Ishikawa (cell line): ENCODE measurements at regions not wholly inside any gene's neighbourhood (a gene's known extent, or its start where the extent isn't known, plus 50 kb on each side); places are given as distances from the start of the nearest gene placed in this dataset.

Experiments used
- CEBPB ChIP-seq: IDR thresholded peaks from 2 replicates; pipeline ENCODE4 v1.6.1; 2012
- CREB1 ChIP-seq: IDR thresholded peaks from 2 replicates; pipeline ENCODE4 v1.6.1; 2012; ENCODE audit warnings: low read depth
- EGR1 ChIP-seq: IDR thresholded peaks from 2 replicates; pipeline ENCODE4 v1.6.1; 2012
- EP300 ChIP-seq: IDR thresholded peaks from 2 replicates; pipeline ENCODE4 v1.6.1; 2012; ENCODE audit warnings: borderline replicate concordance
- FOXM1 ChIP-seq: IDR thresholded peaks from 2 replicates; pipeline ENCODE4 v1.6.1; 2012; ENCODE audit warnings: low read depth, borderline replicate concordance
- MAX ChIP-seq: IDR thresholded peaks from 2 replicates; pipeline ENCODE4 v1.6.1; 2012
- NFIC ChIP-seq: IDR thresholded peaks from 2 replicates; pipeline ENCODE4 v1.6.1; 2012
- RAD21 ChIP-seq: IDR thresholded peaks from 2 replicates; pipeline ENCODE4 v1.6.1; 2012; ENCODE audit warnings: low read depth
- REST ChIP-seq: IDR thresholded peaks from 2 replicates; pipeline ENCODE4 v1.6.1; 2012; ENCODE audit warnings: low read depth, mild to moderate bottlenecking
- TAF1 ChIP-seq: IDR thresholded peaks from 2 replicates; pipeline ENCODE4 v1.6.1; 2012; ENCODE audit warnings: low read depth, mild to moderate bottlenecking
- TCF12 ChIP-seq: IDR thresholded peaks from 2 replicates; pipeline ENCODE4 v1.6.1; 2012; ENCODE audit warnings: low read depth
- TEAD4 ChIP-seq: IDR thresholded peaks from 2 replicates; pipeline ENCODE4 v1.6.1; 2012
- USF1 ChIP-seq: IDR thresholded peaks from 2 replicates; pipeline ENCODE4 v1.6.1; 2012
- YY1 ChIP-seq: IDR thresholded peaks from 2 replicates; pipeline ENCODE4 v1.6.1; 2012; ENCODE audit warnings: low read depth

- TF ChIP-seq TCF12: no peak
- no peak for TF ChIP-seq CEBPB
- no peak for TF ChIP-seq EGR1
- no peak for TF ChIP-seq EP300
- no peak for TF ChIP-seq FOXM1
- TF ChIP-seq MAX: no peak
- no peak for TF ChIP-seq NFIC
- no peak for TF ChIP-seq RAD21
- TF ChIP-seq YY1: no peak
- no peak for TF ChIP-seq REST
- no peak for TF ChIP-seq CREB1
- TF ChIP-seq TAF1: no peak
- no peak for TF ChIP-seq TEAD4
- TF ChIP-seq USF1: no peak
Observed at GRCh38 chr3:72180405-72180804, 395.5 kb upstream of the PROK2 start.
